ENCODE measurements at regions not wholly inside any gene's neighbourhood (a gene's known extent, or its start where the extent isn't known, plus 50 kb on each side); places are given as distances from the start of the nearest gene placed in this dataset.

DNA sequence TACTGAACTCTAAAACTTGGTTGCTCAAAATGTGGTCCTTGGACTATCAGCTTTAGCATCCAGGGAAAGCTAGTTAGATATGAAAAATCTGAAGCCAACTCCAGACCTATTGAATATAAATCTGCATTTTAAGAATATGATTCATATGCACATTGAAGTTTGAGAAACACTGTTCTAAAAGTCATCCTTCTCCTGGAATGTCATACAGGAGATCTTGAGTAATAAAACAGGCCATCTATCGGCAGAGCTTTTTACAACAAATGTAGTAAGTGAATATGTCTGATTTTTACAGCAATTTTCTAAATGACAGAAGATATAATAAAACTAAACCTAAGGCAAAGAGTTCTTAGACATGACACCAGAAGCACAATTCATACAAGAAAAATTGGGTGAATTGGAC, 140.4 kb downstream of the PMP22 start:
- TF ChIP-seq, protein P1, sequence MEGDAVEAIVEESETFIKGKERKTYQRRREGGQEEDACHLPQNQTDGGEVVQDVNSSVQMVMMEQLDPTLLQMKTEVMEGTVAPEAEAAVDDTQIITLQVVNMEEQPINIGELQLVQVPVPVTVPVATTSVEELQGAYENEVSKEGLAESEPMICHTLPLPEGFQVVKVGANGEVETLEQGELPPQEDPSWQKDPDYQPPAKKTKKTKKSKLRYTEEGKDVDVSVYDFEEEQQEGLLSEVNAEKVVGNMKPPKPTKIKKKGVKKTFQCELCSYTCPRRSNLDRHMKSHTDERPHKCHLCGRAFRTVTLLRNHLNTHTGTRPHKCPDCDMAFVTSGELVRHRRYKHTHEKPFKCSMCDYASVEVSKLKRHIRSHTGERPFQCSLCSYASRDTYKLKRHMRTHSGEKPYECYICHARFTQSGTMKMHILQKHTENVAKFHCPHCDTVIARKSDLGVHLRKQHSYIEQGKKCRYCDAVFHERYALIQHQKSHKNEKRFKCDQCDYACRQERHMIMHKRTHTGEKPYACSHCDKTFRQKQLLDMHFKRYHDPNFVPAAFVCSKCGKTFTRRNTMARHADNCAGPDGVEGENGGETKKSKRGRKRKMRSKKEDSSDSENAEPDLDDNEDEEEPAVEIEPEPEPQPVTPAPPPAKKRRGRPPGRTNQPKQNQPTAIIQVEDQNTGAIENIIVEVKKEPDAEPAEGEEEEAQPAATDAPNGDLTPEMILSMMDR (IDR thresholded peaks at IDR 0.05; ENCODE audit: low read depth, low read length): no peak
- TF ChIP-seq POLR2A (IDR thresholded peaks at IDR 0.05; ENCODE audit: extremely low read depth, insufficient read length) (no peak), MYC (IDR thresholded peaks at IDR 0.05; ENCODE audit: low read depth, low read length) (no peak)

All from NB4 (cell line).